Omental fat pad (tissue), 3 donors: ENCODE measurements at regions not wholly inside any gene's neighbourhood (a gene's known extent, or its start where the extent isn't known, plus 50 kb on each side); places are given as distances from the start of the nearest gene placed in this dataset.
A peak's percentile ranks its signal among the peaks of the same experiment; 100 is the strongest.

Experiments
- ATAC-seq: fragments of 150-250 bp; one replicate; pipeline ENCODE4 v1.9.1; 2016; ENCODE audit warnings: mild to moderate bottlenecking, moderate library complexity; ENCODE audit not compliant: low FRiP score
- DNase-seq: peaks from one replicate; pipeline ENCODE4 v3.0.0-alpha.2; 2019; ENCODE audit warnings: low spot score
- CTCF ChIP-seq, 3 donors: fragments of 450-650 bp; IDR thresholded peaks; one replicate each; pipeline ENCODE4 v1.5.1; 2016 to 2017; ENCODE audit warnings: antibody characterized with exemption in 3 of 3, mild to moderate bottlenecking in 3 of 3, moderate library complexity in 2 of 3

- TF ChIP-seq CTCF (IDR thresholded peaks at IDR 0.05) = no peak
- no peak for ATAC-seq
- no peak for DNase-seq
Measured at GRCh38 chr9:12908895-12909294, 134.1 kb downstream of the LURAP1L start.

GRCh38 chr9:12915366-12915954 is 140.6 kb downstream of the LURAP1L start:
- ATAC-seq = no peak
- DNase-seq = no peak
- TF ChIP-seq CTCF (IDR thresholded peaks at IDR 0.05) = no peak

- TF ChIP-seq CTCF (IDR thresholded peaks at IDR 0.05) = no peak
- ATAC-seq = no peak
- DNase-seq = no peak
Measured at GRCh38 chr9:12916042-12916441, 141.2 kb downstream of the LURAP1L start.

GRCh38 chr9:12920437-12920836 is 145.6 kb downstream of the LURAP1L start:
- DNase-seq (no peak), ATAC-seq (no peak)
- TF ChIP-seq CTCF (IDR thresholded peaks at IDR 0.05) = no peak

- no peak for TF ChIP-seq CTCF (IDR thresholded peaks at IDR 0.05)
- no peak for ATAC-seq
- DNase-seq = no peak
Measured at GRCh38 chr9:12921621-12922020, 146.8 kb downstream of the LURAP1L start.

GRCh38 chr9:12922224-12922866 is 147.5 kb downstream of the LURAP1L start:
- no peak for TF ChIP-seq CTCF (IDR thresholded peaks at IDR 0.05)
- no peak for DNase-seq
- ATAC-seq = no peak

- peak; percentile 60 for ATAC-seq
- no peak for DNase-seq
- TF ChIP-seq CTCF (IDR thresholded peaks at IDR 0.05) = no peak
Measured at GRCh38 chr9:12923468-12924009, 148.7 kb downstream of the LURAP1L start.
